Midbrain (tissue), 1 donor: ENCODE measurements at regions not wholly inside any gene's neighbourhood (a gene's known extent, or its start where the extent isn't known, plus 50 kb on each side); places are given as distances from the start of the nearest gene placed in this dataset.
"Not testable (repeated sequence)": the region's sequence is repeated elsewhere in the genome, so short reads cannot be mapped to it uniquely, and the experiment has no call there.

Experiments used
- DNase-seq: peaks from one replicate; lab custom pipeline; 2025; lab: John Stamatoyannopoulos, UW

DNA sequence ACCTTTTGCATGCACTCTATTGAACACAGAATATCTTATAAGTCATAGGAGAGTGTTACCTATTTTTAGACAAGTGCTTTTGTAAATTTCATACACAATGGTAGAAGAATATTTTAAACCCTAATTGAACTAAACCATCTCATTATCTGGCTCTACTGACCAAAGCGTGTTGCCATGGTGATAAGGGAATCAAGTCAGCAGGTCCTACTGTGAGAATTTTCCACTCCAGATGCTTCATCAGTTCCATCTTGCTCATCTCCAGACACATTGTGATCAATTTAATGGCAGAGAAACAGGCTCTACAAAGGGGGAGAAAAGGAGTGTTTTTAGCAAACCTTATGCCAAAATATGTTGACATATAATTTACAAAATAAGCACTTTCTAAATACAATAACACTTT is 621.9 kb upstream of the GHITM start:
- DNase-seq = no peak

DNA sequence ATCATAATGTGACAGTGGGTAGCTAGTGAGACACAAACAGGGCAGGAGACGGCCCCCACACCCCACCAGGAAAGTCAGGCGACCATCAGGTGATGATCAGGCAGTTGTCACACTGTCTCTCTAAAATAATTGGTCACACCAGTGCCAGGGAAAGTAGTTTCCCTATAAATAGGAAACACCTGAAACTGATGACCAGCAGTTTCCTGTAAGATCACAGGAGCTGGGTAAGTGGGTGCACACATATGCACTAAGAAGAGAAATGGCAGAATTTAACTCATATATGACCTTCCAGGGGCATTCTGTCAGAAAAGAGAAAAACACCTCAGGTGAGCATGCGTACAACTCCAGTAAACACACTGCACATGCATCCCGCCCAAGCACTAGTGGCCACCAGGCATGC is 620.5 kb upstream of the GHITM start:
- no peak for DNase-seq

DNA sequence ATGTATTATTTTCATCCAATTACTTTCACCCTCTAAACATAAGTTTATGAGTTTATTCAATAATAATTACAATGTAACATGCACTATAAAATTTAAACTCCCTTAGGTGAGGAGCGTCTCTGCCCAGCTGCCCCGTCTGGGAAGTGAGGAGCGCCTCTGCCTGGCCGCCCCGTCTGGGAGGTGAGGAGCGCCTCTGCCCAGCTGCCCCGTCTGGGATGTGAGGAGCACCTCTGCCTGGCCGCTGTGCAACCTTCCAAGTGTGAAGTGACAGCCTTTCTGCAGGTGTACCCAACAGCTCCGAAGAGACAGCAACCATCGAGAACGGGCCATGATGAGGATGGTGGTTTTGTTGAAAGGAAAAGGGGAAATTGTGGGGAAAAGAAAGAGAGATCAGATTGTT is 618.9 kb upstream of the GHITM start:
- not testable (repeated sequence) for DNase-seq

DNA sequence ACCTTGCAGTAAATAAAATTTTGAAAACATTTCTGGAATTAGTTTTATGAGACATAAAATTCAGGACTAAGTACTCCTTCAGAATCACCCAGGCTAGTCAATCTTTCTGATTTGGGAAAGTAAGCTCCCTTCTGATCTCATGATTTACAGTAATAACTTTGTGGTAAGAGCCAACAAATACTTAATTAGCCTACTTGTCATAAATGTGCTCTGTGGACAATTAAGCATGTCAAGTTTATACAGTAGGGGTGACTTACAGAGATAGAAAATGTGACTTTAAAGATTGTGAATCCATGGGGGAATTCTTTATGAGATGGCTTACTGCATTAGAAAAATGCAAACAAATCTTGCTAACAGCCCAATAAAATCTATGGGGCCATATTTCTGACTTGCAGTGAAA is 616.9 kb upstream of the GHITM start:
- no peak for DNase-seq

DNA sequence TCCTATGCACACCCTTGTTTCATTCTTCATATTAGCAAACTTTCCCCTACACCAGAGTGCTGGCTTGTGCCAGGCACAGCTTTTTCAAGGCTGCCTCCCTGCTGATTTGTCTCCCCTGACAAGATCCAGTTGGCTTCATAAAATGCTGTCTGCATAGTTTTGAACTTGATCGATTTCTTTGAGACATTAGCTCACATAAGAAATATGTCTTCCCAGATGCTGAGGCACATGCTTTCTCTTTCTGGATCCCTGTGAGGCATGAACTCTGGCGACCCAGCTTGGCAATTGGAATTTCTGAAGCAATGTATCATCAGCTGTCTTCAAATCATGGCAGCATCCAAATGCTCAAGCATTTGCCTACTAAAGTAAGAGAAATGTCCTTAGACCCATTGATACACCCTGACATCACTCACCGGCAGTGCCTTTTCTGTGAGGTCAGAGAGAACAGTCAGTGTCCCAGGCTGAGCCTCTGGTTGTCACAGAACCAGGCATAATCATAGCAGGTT is 616.4 kb upstream of the GHITM start:
- DNase-seq = no peak

DNA sequence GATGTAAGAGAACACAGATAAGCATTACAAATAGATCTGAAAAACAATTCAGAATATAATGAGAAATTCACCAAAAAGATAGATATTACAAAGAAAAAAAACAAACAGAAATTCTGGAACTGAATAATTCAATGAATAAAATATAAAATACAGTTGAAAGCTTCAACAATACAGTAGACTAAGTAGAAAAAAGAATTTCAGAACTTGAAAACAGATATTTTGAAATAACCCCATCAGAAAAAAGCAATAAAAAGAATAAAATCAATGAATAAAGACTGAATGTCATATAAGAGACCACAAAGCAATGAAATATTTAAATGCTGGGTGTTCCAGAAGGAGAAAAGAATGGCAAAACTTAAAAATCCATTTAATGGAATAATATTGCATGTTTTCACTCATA is 611.4 kb upstream of the GHITM start:
- DNase-seq = no peak

DNA sequence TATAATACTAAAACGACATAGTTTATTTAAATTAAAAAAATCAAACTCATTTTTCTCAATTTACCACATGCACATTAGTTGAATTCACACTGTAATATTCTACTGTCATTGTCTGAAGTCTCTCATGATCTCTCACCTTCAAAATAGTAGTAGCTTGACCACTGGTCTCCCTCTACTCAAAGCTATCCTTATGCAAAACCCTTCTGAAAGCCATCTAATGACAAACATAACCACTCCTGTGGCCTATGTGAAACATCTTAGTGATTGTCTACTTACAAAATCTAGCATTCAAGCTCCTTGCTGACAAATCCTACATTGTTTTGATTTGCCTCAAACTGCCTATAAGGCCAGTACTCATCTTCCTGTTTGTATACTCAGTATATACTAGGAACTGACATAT is 606.0 kb upstream of the GHITM start:
- DNase-seq = no peak

DNA sequence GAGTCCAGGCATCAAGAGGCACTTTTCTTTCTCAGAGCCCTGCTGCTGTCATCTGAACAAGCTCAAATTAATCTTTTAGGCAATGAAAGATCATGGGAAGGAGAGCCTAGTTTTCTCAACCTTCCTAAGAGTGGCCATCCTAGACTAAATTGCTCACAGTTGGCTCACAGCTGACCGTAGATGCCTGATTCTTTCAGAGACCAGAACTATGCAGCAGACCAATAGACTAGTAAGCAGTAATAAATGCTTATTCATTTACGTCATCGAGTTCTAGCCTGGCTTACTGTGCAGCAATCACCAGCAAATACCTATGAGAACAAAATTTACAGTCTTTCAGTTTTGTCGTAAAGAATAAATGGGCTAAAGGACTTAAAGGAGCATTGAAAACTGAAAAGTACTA is 602.9 kb upstream of the GHITM start:
- no peak for DNase-seq

DNA sequence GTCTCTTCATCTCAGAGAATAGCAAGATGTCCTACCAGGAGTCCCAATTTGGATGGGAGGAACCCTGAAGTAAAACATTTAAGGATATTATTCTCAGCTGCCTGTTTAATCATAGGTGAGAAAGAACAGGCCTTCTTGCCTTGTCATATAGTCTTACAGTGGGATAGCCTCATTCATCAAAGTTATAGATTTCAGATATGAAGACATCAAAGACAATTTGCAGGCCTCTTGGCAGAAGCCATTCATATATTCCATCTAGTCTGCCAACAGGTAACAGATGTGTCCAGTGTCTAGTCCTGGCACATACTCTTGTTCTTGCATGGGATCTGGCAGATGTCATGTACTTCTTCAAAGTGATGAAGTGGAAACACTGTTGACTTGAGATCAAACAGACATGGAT is 601.3 kb upstream of the GHITM start:
- DNase-seq = no peak

DNA sequence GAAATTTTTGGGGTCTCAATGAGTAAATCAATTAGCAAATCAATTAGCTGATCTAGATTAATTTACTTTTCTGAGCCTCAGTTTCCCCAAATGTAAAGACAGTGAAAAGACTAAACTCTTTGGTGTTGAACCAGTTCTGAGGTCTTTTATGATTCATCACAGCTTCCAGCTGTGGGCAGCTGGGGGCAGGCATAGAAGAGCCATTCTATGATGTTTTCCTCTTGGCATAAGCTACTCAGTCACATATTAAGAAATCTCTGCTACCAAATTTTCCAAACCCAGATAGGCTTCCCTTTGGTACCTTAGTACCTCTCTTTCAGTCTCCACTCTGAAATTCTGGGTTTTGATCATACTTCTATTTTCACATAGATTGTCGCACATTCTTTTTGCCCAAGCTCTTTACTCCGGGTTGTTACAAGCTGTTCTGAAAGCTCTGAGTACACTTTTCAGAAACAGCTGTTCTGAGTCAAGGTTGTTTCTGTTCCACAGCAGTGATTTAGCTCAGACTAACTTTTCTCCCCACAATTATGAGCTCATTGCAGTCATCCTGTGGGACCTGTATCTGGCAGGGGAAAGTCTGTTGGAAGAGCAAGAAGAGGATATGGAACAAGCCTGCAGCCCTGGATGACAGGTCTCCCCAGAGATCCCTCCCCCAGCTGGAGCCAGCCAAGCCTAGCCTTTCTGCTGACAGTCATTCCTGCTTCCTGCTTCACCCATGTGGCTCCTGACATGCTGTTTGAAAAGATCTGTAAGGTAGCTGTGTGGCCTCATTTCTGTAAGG is 599.6 kb upstream of the GHITM start:
- no peak for DNase-seq

DNA sequence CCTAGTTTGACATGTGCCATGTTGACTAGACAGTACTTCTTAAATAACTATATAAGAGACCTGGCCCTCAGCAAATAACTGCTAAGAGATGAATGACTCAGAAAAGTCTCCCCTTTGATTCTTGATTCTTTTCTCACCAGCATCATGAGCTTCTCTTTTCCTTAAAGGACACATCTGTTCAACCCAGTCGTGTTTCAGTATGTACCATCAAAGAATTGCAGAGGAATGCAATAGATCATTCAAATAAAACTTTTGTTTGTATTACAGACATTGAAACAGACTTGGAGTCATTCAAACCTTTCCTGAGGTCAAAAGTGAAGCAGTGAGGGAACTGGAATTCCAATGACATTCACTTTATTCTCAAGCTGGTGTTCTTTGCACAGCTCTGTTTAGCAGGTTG is 598.3 kb upstream of the GHITM start:
- no peak for DNase-seq

DNA sequence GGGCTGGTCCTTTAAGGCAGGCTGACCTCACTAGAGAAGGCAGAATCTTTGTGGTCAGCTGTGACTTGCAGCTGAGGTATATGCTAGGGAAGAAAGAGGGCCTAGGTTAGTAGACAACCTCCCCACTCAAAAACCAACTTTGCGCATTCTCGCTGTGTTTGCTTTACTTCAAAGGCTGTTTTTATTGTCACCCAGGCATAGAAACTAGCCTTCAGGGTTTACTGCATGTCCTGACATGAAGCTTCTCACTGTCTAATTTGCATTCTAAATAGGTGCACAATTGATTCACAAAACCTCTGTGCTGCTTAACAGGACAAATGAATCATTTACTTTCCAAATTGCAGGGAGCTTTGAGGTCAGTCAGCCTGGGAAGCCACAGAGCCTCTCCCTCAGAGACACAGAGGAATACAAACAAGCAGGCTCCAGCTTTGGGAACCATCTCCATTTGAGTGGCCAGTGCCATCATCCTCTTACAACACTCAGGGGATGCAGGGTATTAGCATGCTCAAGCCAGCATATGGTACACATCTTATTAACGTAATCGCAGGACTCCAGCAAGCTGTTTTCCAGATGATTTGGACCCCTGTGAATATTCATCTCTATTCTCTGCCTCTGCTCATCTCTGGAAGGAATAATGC is 596.4 kb upstream of the GHITM start:
- no peak for DNase-seq

DNA sequence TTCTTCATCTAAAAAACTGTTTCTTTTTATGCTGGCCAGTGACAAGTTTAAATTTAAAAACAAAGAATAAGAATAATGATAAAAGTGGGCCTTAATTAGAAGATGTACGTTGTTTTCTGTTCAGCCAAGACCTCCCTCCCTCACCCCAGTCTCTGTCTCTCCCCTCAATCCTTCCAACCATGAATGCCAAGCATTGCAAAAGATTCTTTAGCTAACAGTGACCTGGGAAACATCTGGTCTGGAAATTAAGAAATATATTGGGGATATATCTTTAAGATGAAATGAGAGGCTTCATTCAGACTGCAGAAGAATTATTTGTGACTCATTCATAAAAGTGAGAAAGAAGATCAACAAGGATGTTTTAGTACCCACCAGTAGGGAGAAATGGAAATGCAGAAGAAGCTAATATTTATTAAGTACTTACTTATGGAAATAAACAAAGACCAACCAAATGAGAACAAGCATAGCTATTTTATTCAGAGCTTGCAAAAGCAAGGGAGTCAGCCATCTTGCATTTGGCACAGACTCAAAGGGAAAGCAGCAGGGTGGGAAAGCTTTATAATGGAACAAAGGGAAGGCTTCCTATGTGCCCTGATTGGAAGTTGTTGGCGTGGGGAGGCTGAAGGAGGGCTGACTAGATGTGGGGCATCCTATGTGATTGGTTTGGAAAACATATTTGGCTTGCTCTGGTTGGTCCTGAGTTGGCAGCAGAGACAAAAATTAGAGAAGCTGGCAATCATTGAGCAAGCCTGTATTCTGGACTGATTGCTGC is 595.4 kb upstream of the GHITM start:
- DNase-seq = no peak

DNA sequence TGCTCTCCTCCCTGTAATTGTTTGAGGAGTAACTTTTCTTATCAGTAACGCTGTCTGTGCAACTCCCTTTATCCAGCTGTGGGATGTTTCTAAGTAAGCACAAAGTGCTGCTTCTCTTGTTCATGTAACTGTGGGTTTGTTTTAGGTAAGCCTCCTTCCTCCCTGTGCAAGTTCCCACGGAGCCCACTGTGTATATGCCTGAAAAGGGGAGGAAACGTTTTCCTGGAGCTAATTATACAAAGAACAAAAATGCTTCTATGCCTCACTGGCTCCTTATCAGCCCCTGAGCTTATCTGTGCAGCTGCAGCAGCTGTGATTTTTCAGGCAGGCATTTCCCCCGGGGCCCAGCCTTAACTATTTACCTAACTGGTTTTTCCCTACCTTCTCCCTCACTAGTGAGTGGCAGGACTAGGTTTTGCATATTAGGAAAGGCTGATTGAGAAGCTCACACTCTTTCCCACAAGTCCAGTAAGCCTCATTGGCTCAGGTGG is 593.4 kb upstream of the GHITM start:
- DNase-seq = no peak

DNA sequence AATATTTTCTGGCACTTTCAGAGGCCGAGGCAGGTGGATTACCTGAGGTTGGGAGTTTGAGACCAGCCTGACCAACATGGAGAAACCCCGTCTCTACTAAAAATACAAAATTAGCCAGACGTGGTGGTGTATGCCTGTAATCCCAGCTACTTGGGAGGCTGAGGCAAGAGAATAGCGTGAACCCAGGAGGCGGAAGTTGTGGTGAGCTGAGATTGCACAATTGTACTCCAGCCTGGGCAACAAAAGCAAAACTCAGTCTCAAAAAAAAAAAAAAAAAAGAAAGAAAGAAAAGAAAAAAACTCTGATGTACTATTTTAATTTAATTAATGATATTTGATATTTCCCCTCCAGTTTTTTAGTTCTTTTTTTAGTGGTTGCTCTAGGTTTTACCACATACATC is 588.1 kb upstream of the GHITM start:
- not testable (repeated sequence) for DNase-seq

DNA sequence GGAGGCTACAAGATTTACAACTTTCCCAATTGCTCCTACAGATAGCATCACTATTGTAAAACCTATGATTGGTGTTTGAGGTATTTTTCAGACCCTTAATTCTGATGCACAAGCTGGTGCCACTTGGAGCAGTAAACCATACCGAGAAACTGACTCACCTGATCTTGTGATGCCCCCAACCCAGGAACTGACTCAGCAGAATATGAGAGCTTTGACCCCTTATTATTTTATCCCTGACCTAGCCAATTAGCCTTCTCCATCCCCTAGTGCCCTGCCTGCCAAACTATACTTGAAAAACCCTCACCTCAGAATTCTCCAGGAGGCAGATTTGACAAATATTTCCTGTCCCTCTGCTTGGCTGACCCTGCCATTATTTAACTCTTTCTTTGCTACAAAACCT is 585.9 kb upstream of the GHITM start:
- no peak for DNase-seq

DNA sequence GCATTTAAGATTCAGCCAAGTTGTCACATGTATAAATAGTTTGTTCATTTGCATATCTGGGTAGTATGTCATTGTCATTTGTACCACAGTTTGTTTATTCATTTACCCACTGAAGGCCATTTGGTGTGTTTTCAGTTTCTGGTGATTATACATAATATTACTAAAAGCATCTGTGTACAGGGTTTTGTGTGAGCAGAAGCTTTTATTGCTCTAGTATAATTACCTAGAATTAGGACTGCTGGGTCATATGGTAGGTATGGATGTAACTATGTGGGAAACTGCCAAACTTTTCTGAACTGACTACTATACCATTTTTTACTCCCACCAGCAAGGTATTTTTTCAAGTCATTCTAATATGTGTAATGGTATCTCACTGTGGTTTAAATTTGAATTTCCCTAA is 584.0 kb upstream of the GHITM start:
- no peak for DNase-seq

DNA sequence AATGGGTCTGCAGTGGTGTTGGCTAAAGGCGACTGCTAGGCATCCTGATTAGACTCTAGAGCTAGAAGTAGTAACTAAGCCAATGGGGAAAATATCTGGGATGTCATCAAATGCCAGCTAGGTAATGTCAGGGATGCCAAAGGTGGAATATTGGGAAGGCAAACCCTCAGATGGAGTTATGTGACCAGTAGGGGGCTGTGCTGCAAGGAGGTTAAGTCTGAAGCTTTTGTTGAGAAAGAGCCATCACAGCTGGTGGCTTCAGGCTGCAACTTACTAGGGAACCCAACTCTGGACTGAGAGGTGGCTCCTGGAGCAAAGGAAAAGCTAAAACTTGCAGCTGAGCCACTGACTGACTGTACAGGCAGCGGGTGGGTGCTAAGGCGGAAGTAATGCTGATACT is 576.9 kb upstream of the GHITM start:
- no peak for DNase-seq

DNA sequence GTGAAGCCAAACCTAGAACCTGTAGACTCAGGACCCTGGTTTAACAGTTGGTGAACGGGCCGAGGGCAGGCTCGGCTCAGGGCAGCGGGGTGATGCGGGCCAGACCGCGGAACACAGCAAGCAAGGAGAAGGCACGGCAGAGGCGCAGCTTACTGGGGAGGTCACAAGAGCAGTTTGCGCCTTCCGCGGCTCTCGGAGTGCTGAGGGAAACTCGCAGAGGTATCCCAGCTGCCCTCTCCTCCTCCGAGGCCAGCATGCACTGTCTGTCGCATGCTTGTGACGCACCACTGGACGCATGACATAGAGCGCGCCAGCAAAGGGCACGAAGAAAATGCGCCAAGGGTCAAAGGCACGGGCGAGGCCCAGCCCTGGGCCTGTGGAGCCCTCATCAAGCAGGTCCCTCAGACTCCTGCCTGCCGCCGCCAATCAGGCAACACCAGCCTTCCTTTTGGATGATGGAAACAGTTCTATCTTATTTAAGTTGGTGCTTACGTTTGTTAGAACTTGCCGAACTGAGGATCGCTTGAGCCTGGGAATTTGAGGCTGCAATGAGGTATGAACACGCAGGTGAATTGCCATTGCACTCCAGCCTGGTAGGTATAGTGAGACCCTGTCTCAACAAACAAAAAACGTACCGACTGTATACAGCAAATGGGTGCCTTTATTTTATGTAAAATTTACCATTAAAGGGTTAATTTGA is 574.3 kb upstream of the GHITM start:
- no peak for DNase-seq

DNA sequence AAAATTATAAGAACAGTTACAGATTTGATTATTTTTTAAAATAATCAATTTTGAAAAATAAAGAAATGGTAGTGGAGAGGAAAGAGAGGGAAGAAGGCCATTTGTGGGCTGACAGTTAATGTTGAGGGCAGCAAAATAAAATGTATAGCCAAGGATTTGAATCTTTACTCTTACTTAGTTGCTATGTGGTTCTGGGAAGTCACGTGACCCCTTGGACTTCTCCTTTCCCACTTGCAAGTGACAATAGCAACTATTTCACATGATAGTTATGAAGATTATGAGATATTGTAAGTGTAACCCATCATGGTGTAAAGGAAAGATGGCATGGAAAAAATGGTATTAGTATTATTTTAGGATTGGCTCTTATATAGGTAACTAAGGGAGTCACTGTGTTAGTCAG is 567.3 kb upstream of the GHITM start:
- no peak for DNase-seq

DNA sequence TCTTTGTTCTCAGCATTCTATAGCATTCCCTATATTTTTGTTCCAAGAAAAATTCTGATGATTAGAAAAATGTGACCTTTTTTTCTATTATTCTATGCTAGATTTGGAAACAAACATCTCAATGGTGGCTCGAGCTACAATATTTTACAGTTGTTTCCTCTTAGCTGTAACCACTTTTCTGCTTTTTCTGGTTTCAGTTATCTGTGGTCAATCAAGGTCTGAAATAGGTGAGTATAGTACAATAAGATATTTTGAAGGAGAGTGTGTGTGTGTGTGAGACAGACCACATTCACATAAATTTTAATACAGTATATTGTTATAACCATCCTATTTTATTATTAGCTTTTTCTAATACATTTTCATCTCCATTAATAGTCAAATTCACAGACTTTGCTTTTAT is 564.5 kb upstream of the GHITM start:
- DNase-seq = no peak

DNA sequence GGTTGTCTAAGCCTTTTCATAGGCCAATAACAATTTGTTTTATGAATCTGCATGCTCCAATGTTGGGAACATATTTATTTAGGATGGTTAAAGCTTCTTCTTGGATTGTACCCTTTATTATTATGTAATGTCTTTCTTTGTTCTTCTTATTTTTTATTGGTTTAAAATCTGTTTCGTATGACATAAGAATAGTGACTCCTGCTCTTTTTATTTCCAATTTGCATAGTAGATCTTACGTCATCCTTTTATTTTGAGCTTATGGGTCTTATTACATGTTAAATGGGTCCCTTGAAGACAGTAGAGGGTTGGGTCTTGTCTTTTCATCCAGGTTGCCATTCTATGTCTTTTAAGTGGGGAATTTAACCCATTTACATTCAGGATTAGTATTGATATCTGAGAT is 561.9 kb upstream of the GHITM start:
- no peak for DNase-seq
